IPS-18c (cell line): ENCODE measurements at regions not wholly inside any gene's neighbourhood (a gene's known extent, or its start where the extent isn't known, plus 50 kb on each side); places are given as distances from the start of the nearest gene placed in this dataset.

Experiments
- H3K4me3 ChIP-seq: 2 replicates; pipeline ENCODE4 v1.7.0; 2013; ENCODE audit warnings: low read depth, mild to moderate bottlenecking, low read length, moderate library complexity; ENCODE audit not compliant: insufficient read depth
- H3K9me3 ChIP-seq: one replicate; pipeline ENCODE4 v1.6.1; 2013; ENCODE audit warnings: mild to moderate bottlenecking, low read length, moderate library complexity; ENCODE audit not compliant: control insufficient read depth, insufficient read depth

GRCh38 chr3:124597273-124597672 lies 133.0 kb upstream of the UMPS start:
- H3K4me3 ChIP-seq, result no peak overlapping the region
- no peaks in the 10 kb centered on the region for H3K9me3 ChIP-seq

DNA sequence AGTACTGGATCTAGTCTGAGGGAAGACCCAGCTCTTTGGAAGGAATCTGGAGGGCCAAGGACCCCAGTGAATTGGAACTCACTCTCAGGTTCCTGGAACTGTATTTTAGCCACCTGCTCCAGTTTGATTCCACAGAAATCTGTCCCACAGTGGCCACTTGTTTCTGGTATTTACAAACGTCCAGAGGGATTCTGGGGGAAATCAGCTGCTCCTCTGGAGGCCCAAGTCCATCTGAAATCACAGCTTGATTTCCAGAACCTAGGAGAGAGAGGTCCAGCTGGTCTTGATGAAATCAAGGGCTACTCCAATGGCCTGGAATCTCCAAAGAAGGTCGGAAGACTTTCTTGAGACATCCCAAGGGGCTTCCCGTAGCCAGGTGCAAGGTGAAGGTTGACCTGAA lies 132.3 kb upstream of the UMPS start:
- no peaks in the 10 kb centered on the region for H3K9me3 ChIP-seq

DNA sequence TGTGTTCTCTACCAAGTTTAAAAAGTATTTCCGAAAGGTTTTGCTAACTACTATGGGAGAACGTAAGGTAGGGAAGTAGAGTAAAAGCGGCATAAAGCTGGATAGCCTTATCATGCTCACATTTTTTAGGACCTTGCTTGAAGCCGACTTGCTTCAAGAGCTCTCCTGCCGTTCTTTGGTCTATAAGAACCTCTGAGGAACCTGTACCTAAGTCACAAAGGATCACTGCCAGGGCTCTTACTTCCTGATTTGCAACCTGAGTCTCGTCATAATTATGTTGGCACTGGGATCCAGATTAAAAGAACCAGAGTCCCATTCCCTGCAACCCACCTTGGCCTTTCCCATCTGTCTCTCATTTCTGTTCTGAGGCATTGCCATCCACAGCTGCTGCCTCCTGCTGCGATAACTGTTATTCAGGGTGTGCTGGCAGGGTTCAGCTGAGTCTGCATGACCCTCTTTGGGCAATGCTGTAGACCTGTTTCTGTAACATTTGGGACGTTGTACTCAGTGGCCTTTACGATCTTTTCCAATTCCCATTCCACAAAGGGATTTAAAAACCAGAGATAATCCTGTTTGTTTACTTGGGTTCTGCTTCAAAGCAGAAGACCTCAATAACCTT lies 131.0 kb upstream of the UMPS start:
- Histone ChIP-seq H3K4me3 (no peak overlapping the region), H3K9me3 (no peaks in the 10 kb centered on the region)

More for the DNA sequence above, 132.3 kb upstream of the UMPS start:
- H3K4me3 ChIP-seq, result no peak overlapping the region

DNA sequence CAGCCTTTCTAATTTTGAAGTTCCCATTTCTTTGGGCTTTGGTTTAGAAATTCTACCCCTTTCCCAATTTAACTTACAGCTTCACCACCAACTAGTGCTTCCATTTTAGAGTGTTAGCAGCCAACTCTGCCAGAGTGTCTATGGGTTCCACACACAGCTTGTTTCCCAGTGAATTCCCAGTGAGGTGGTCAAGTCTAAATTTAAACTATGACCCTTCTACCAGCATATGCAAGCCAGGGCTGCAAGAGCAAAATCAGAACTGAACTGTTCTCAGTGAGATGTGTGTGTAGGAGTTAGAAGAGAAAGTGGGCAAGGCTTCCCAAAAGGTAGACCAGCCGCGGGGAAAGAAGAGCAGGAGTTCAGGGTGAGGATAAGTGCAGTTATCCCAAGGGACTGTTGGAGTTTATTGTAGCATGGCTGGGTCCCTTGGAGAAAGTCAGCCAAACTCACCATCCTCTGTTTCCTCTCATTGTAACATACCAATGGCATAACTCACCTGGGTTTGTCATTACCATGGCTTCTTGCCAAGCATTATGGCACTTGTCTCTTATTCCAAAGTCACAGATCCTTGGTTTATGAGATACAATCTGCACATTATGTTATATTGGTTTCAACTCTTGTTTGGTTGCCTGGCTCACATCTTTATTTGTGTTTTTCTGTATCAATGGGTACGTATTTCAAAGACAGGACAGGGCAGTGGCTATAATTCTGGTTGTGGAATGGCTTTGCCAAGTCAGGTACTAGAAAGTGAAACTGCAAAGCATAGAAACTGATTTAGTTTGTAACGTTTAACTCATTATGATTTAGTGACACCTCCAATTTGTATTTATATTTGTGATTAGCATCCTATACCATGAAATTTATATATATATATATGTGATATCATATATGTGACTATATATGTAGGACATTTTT lies 130.2 kb upstream of the UMPS start:
- H3K4me3 ChIP-seq, result no peak overlapping the region

DNA sequence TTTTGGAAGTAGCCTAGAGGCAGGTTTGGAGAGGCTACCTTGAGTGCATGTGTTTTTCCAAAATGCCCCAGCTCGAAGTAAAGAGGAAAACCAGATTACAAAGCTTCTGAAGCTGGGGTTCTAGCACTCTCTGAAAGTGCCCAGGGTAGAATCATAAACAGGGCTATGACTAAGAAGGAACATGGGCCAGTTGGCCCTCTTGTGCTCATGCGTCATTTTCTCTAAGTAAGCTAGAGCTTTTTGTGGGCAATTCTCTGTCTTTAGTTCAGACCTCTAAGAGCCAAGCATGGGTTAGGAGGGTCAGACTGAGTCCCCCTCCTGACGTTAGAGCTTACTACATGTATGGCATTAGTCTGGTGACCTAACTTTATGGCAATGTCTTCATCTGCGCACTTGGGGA lies 129.5 kb upstream of the UMPS start:
- H3K4me3 ChIP-seq, result no peak overlapping the region
- no peaks in the 10 kb centered on the region for H3K9me3 ChIP-seq

More for the DNA sequence above, 130.2 kb upstream of the UMPS start:
- no peaks in the 10 kb centered on the region for H3K9me3 ChIP-seq

DNA sequence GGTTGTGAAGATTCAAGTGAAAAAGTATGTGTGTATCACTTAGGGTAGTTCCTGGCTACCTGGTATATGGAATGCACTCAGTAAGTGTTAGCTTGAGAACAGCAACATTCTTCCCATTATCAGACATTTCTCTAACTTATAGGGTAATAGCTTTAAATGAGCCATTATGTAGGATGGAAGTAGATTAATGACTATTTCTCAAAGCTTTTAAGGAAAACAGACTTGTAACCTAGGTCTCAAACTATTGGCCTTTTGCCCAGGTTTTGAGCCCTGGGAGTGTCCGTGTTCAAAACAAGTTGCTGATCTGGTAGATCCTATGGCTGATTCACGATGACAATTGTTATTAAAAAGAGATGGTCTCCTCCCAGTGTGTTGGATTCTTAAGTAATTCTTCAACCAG lies 129.1 kb upstream of the UMPS start:
- H3K4me3 ChIP-seq, result no peak overlapping the region
- H3K9me3 ChIP-seq, result no peaks in the 10 kb centered on the region

GRCh38 chr3:124602980-124603627 lies 127.1 kb upstream of the UMPS start:
- H3K4me3 ChIP-seq, result no peak overlapping the region
- no peaks in the 10 kb centered on the region for H3K9me3 ChIP-seq

- Histone ChIP-seq H3K9me3 (no peaks in the 10 kb centered on the region), H3K4me3 (no peak overlapping the region)
Measured at GRCh38 chr3:124605781-124606579, 124.3 kb upstream of the UMPS start.

DNA sequence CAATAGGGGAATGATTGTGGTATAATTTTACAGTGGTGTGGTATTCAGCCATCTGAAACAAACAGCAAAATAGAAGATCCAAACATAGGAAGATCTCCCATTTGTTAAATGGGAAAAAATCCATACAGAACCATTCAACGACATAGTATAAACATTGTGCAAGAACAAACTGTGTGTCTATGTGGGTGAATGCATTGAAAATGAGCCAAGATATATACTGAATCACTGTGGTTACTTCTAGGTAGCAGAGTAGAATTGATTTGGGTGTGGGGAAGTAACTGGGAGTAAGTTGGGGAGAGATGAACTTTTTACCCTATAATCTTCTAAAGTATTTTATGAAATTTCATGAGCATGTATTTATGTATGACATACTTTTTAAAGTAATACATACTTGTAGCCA lies 123.1 kb upstream of the UMPS start:
- Histone ChIP-seq H3K9me3 (no peaks in the 10 kb centered on the region), H3K4me3 (no peak overlapping the region)

DNA sequence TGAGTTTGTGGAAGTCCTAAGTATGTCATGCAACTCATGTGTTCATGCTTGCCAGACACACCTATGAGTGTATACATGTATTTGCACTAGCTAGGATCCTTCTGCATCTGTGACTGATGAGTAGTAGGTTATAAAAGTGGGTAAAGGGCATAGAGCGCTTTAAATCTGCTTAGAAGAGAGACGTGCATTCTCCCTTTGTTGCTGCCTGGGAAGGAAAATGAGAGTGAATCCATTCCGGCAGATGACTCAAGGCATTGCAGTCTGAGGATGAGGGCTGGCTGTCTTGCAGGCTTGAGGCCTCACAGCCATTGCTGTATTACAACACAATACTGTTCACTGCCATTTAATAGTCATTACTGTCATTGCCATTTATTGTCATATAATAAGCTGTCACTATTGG lies 120.8 kb upstream of the UMPS start:
- H3K4me3 ChIP-seq, result no peak overlapping the region
- no peaks in the 10 kb centered on the region for H3K9me3 ChIP-seq

DNA sequence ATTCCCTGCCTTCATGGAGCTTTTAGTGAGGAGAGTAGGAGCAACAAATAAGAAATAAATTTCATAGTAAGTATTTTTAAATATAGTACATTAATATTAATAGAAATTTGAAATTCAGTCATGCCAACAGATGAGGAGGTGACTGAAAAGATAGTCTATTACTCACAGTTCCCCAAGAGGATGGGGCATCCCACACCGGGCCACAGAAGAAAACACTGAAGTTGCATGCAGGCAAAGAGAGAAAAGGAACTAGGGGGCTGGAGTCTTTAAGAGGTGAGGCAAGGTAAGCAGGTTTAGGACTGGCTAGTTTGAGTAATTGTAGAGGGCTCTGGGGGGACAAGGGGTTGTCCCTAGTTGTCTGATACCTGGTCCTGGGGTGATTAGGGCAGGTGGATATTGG lies 120.1 kb upstream of the UMPS start:
- Histone ChIP-seq H3K9me3 (no peaks in the 10 kb centered on the region), H3K4me3 (no peak overlapping the region)

DNA sequence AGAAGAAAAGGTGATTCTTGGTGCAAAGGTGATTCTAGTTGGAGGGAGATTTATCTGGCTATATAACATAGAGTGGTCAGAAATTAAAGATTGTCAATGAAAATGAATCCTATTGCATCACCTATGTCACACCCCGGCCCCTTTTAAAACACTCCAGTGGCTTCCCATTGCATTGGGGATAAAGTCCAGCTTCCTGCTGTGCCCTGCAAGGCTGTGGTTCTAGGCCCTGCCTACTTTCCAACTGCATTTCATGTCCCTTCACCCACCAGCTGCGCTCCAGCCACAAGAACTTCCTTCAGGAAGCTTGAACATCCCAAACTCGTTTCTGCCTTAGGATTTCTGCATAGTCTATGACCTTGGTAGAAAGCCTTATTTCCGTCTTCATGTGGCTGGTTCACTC lies 118.7 kb upstream of the UMPS start:
- H3K9me3 ChIP-seq, result no peaks in the 10 kb centered on the region
- H3K4me3 ChIP-seq, result no peak overlapping the region

GRCh38 chr3:124615896-124616543 lies 114.2 kb upstream of the UMPS start:
- Histone ChIP-seq H3K9me3 (no peaks in the 10 kb centered on the region), H3K4me3 (no peak overlapping the region)

- H3K4me3 ChIP-seq, result no peak overlapping the region
Measured at GRCh38 chr3:124617177-124617576, 113.1 kb upstream of the UMPS start.

GRCh38 chr3:124619887-124620599 lies 110.2 kb upstream of the UMPS start:
- H3K9me3 ChIP-seq, result no peaks in the 10 kb centered on the region
- H3K4me3 ChIP-seq, result no peak overlapping the region

More at GRCh38 chr3:124617177-124617576, 113.1 kb upstream of the UMPS start:
- H3K9me3 ChIP-seq, result no peaks in the 10 kb centered on the region

DNA sequence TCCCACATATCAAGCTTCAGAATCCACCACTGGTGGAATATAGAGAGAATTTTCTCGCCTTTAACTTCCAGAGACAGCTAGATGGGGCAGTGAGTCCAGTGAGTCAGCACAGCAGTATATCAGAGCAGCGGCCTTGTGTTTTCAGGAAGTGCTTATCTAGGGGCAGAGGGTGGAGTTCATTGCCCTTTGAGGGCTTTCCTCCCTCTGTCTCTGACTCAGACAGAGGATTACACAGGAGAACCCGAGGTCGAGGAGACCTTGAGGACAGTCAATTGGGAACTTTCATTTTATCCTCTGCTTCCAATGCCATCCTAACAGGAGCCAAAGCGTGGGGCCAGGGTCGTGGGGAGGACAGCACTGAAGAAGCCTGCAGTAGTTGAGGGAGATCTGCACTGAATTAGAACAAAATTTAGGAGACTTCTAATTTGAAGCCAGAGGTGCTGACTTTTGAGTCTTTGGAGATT lies 109.6 kb upstream of the UMPS start:
- no peak overlapping the region for H3K4me3 ChIP-seq
- H3K9me3 ChIP-seq, result no peaks in the 10 kb centered on the region
